Trophoblast cell (in vitro differentiated cells and primary cell): ENCODE measurements at regions not wholly inside any gene's neighbourhood (a gene's known extent, or its start where the extent isn't known, plus 50 kb on each side); places are given as distances from the start of the nearest gene placed in this dataset.

ENCODE experiments used
- DNase-seq, 2 donors: peaks; one replicate each; pipeline ENCODE4 v3.0.0-alpha.2; 2016
- H2AFZ ChIP-seq: 2 replicates; pipeline ENCODE4 v1.6.1; 2013; ENCODE audit warnings: low read length, moderate library complexity, mild to moderate bottlenecking; ENCODE audit not compliant: insufficient read depth, poor library complexity
- H2AK5ac ChIP-seq: 2 replicates; pipeline ENCODE4 v1.6.1; 2013; ENCODE audit warnings: mild to moderate bottlenecking, low read length
- H2BK120ac ChIP-seq: 2 replicates; pipeline ENCODE4 v1.6.1; 2013; ENCODE audit warnings: low read length, mild to moderate bottlenecking, moderate library complexity; ENCODE audit not compliant: insufficient read depth, poor library complexity
- H2BK12ac ChIP-seq: 2 replicates; pipeline ENCODE4 v1.6.1; 2013; ENCODE audit warnings: mild to moderate bottlenecking, low read length, moderate library complexity
- H2BK5ac ChIP-seq: 2 replicates; pipeline ENCODE4 v1.6.1; 2013; ENCODE audit warnings: low read length, low read depth, moderate library complexity, mild to moderate bottlenecking; ENCODE audit not compliant: poor library complexity
- H3K14ac ChIP-seq: 2 replicates; pipeline ENCODE4 v1.6.1; 2013; ENCODE audit warnings: mild to moderate bottlenecking, low read length
- H3K18ac ChIP-seq: 2 replicates; pipeline ENCODE4 v1.6.1; 2013; ENCODE audit warnings: mild to moderate bottlenecking, low read length
- H3K23ac ChIP-seq: 2 replicates; pipeline ENCODE4 v1.6.1; 2013; ENCODE audit warnings: low read length
- H3K27ac ChIP-seq: 2 replicates; pipeline ENCODE4 v1.5.1; 2013; ENCODE audit warnings: low read depth, mild to moderate bottlenecking, inconsistent platforms, low read length, moderate library complexity
- H3K27me3 ChIP-seq: 2 replicates; pipeline ENCODE4 v1.6.1; 2013; ENCODE audit warnings: inconsistent platforms, mild to moderate bottlenecking, low read length, moderate library complexity; ENCODE audit not compliant: insufficient read depth
- H3K36me3 ChIP-seq, 2 experiments: 1 replicate in 1 of 2; 2 replicates in 1 of 2; pipeline ENCODE4 v1.6.1; 2013; ENCODE audit warnings: low read length in 2 of 2, mild to moderate bottlenecking in 2 of 2, moderate library complexity in 1 of 2; ENCODE audit not compliant: insufficient read depth in 2 of 2, control insufficient read depth in 1 of 2
- H3K4ac ChIP-seq: 2 replicates; pipeline ENCODE4 v1.6.1; 2013; ENCODE audit warnings: low read depth, mild to moderate bottlenecking, low read length, moderate library complexity
- H3K4me1 ChIP-seq, 2 experiments: 1 replicate in 1 of 2; 2 replicates in 1 of 2; pipeline ENCODE4 v1.6.1; 2013; ENCODE audit warnings: low read length in 2 of 2, mild to moderate bottlenecking in 2 of 2, moderate library complexity in 1 of 2; ENCODE audit not compliant: insufficient read depth in 2 of 2, control insufficient read depth in 1 of 2
- H3K4me2 ChIP-seq: 2 replicates; pipeline ENCODE4 v1.6.1; 2013; ENCODE audit warnings: inconsistent platforms, mild to moderate bottlenecking, low read length, moderate library complexity
- H3K4me3 ChIP-seq: 2 replicates; pipeline ENCODE4 v1.5.1; 2013; ENCODE audit warnings: mild to moderate bottlenecking, low read depth, low read length, inconsistent platforms
- H3K79me1 ChIP-seq: one replicate; pipeline ENCODE4 v1.6.1; 2013; ENCODE audit warnings: low read length
- H3K79me2 ChIP-seq: 2 replicates; pipeline ENCODE4 v1.6.1; 2013; ENCODE audit warnings: low read length, mild to moderate bottlenecking; ENCODE audit not compliant: control insufficient read depth, insufficient read depth, poor library complexity
- H3K9ac ChIP-seq: 2 replicates; pipeline ENCODE4 v1.6.1; 2013; ENCODE audit warnings: mild to moderate bottlenecking, low read length
- H3K9me3 ChIP-seq: 2 replicates; pipeline ENCODE4 v1.6.1; 2013; ENCODE audit warnings: low read depth, mild to moderate bottlenecking, control low read depth, inconsistent platforms, low read length; ENCODE audit not compliant: insufficient read depth
- H4K12ac ChIP-seq: 2 replicates; pipeline ENCODE4 v1.6.1; 2013; ENCODE audit warnings: low read depth, mild to moderate bottlenecking, low read length, moderate library complexity
- H4K8ac ChIP-seq: 2 replicates; pipeline ENCODE4 v1.6.1; 2013; ENCODE audit warnings: low read depth, mild to moderate bottlenecking, low read length, moderate library complexity
- H4K91ac ChIP-seq: one replicate; pipeline ENCODE4 v1.6.1; 2013; ENCODE audit warnings: low read depth, mild to moderate bottlenecking, low read length, moderate library complexity
- WGBS: extraction: QIAGEN DNeasy Blood & Tissue Kit; methylation state at CpG from one replicate; pipeline ENCODE4 v1.1.7; 2013; ENCODE audit warnings: missing lambda C conversion rate; ENCODE audit not compliant: insufficient read length, insufficient coverage; ENCODE audit errors: extremely low coverage; 5-methylcytosine and 5-hydroxymethylcytosine counted together

DNA sequence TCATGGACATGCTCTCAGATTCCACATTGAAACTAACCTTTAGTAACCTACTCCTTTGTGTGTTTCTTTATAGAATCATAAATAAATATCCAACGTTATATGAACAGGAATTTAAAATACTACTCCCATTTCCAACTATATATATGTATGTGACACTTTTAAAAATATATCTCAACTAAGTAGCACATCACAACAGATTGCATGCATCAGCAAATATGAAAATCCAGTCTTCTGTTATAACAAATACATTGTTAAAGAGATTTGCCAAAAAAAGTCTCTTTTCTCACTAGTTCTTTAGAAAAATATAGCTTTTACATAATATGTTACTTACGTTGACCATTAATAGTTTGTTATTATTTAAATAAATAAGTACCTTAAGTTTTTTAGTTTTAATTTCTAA is 1608.6 kb upstream of the RAG2 start:
- Histone ChIP-seq H2BK120ac (no peak overlapping the region), H2BK5ac (no peak overlapping the region), H3K9me3 (no peaks in the 10 kb centered on the region), H2AK5ac (no peak overlapping the region), H3K14ac (no peak overlapping the region), H4K12ac (no peak overlapping the region), H3K4ac (no peak overlapping the region), H4K91ac (no peak overlapping the region), H3K27ac (no peak overlapping the region), H2BK12ac (no peak overlapping the region), H3K9ac (no peak overlapping the region), H2AFZ (no peak overlapping the region), H3K79me2 (no peaks in the 10 kb centered on the region), H3K4me1 (no peaks in the 10 kb centered on the region), H3K79me1 (no peaks in the 10 kb centered on the region), H3K4me3 (no peak overlapping the region), H3K4me2 (no peak overlapping the region), H3K23ac (no peak overlapping the region), H4K8ac (no peak overlapping the region), H3K18ac (no peak overlapping the region), H3K36me3 (no peaks in the 10 kb centered on the region), H3K27me3 (no peaks in the 10 kb centered on the region)
- DNase-seq = no peak
- no CpG with 5 or more reads among the region's 2 CpGs for WGBS

- Histone ChIP-seq H4K91ac (no peak overlapping the region), H2BK12ac (no peak overlapping the region), H3K4me2 (no peak overlapping the region), H3K4ac (no peak overlapping the region), H3K36me3 (no peaks in the 10 kb centered on the region), H2BK120ac (no peak overlapping the region), H3K4me3 (no peak overlapping the region), H3K14ac (no peak overlapping the region), H3K9me3 (no peaks in the 10 kb centered on the region), H3K9ac (no peak overlapping the region), H2BK5ac (no peak overlapping the region), H3K23ac (no peak overlapping the region), H3K4me1 (no peaks in the 10 kb centered on the region), H4K12ac (no peak overlapping the region), H4K8ac (no peak overlapping the region), H3K18ac (no peak overlapping the region), H3K79me1 (no peaks in the 10 kb centered on the region), H3K79me2 (no peaks in the 10 kb centered on the region), H3K27me3 (no peaks in the 10 kb centered on the region), H2AK5ac (no peak overlapping the region), H3K27ac (no peak overlapping the region), H2AFZ (no peak overlapping the region)
- no CpG with 5 or more reads among the region's 1 CpG for WGBS
- no peak for DNase-seq
Observed at GRCh38 chr11:38191101-38191500, 1593.1 kb upstream of the RAG2 start.

DNA sequence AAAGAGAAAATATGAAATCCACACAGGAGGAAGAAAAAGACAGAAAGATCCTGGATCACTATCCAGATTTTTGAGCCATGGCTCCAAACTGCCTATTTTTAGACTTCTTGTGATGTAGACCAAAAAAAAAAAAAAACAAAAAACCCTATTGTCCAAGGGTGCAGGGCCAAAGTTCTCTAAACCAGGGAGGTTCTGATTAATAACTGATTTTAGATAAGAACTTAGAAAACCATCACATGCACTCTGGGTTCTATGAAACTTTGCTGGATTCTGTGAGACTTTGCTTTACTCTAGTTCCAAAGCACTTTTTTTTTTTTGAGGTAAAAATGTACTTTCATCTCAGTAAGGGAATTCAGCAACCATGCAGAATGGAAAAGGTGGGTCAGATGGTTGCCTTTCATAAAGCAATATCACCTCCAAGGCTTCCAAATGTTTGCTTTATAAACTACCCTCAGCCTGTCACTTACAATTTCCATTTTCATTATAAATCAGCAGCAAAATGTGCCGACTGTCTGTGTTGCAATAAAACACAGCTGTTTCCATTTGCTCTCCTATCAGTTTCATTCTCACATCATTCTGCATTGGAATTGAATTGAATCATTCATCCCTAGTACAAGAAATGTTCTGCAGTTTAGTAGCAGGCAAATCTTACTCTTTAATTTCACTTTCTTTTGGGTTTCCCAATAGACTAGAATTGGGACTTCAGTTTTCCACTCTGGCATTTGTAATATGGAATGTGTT is 1584.3 kb upstream of the RAG2 start:
- no CpG with 5 or more reads among the region's 1 CpG for WGBS
- H3K23ac ChIP-seq = no peak overlapping the region
- H3K79me1 ChIP-seq = no peaks in the 10 kb centered on the region
- H3K27ac ChIP-seq = no peak overlapping the region
- H3K9me3 ChIP-seq = no peaks in the 10 kb centered on the region
- no peak overlapping the region for H2BK12ac ChIP-seq
- no peak overlapping the region for H4K8ac ChIP-seq
- no peak overlapping the region for H3K18ac ChIP-seq
- no peak overlapping the region for H3K9ac ChIP-seq
- H3K27me3 ChIP-seq = no peaks in the 10 kb centered on the region
- no peak overlapping the region for H4K12ac ChIP-seq
- no peak overlapping the region for H2BK120ac ChIP-seq
- no peak overlapping the region for H3K4ac ChIP-seq
- H3K4me1 ChIP-seq = no peaks in the 10 kb centered on the region
- DNase-seq = no peak
- H2AFZ ChIP-seq = no peak overlapping the region
- no peak overlapping the region for H2AK5ac ChIP-seq
- H3K4me2 ChIP-seq = no peak overlapping the region
- no peak overlapping the region for H4K91ac ChIP-seq
- no peaks in the 10 kb centered on the region for H3K36me3 ChIP-seq
- H2BK5ac ChIP-seq = no peak overlapping the region
- no peaks in the 10 kb centered on the region for H3K79me2 ChIP-seq
- H3K4me3 ChIP-seq = no peak overlapping the region
- no peak overlapping the region for H3K14ac ChIP-seq

DNA sequence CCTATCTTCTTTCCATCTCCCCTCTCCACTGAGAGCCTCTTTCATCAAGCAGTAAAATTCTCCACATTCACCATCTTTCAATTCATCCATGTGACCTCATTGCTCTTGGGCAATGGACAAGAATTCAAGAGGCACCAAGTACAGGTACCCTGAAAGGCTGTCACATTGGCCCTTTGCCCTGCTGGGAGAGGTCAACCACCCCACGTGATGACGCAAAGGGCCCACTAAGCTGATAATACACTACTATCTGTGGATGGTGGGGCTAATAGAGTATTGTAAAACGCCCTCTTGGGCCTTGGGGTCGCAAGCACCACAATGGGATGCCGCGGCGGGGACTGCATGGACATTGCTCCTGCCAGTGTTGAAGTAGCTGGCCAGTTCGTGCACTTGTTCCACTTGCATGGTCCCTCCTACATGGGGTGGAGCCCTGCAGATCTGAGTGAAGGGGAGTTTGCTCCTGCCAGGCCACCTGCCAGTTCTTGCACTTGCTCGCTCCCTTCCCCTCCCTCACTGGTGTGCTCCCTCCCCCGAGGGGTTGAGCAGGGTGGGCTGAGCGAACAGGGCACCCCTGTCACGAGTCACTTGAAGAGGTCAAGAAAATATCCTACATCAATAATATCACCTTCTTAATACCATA is 1578.8 kb upstream of the RAG2 start:
- peaks cover 1% of the 10 kb centered on the region for H3K9me3 ChIP-seq
- no peak overlapping the region for H2BK5ac ChIP-seq
- no peak overlapping the region for H2AK5ac ChIP-seq
- no peak overlapping the region for H2AFZ ChIP-seq
- no peaks in the 10 kb centered on the region for H3K36me3 ChIP-seq
- H3K4me1 ChIP-seq = no peaks in the 10 kb centered on the region
- WGBS = no CpG with 5 or more reads among the region's 12 CpGs
- no peak overlapping the region for H3K4ac ChIP-seq
- no peak overlapping the region for H4K91ac ChIP-seq
- H2BK12ac ChIP-seq = no peak overlapping the region
- H4K12ac ChIP-seq = no peak overlapping the region
- H3K27me3 ChIP-seq = no peaks in the 10 kb centered on the region
- no peaks in the 10 kb centered on the region for H3K79me1 ChIP-seq
- no peak overlapping the region for H2BK120ac ChIP-seq
- no peak overlapping the region for H3K14ac ChIP-seq
- H3K4me2 ChIP-seq = no peak overlapping the region
- no peak overlapping the region for H4K8ac ChIP-seq
- no peak overlapping the region for H3K27ac ChIP-seq
- H3K4me3 ChIP-seq = no peak overlapping the region
- H3K9ac ChIP-seq = no peak overlapping the region
- no peak overlapping the region for H3K23ac ChIP-seq
- no peak for DNase-seq
- H3K79me2 ChIP-seq = no peaks in the 10 kb centered on the region
- H3K18ac ChIP-seq = no peak overlapping the region
